ENCODE measurements at regions not wholly inside any gene's neighbourhood (a gene's known extent, or its start where the extent isn't known, plus 50 kb on each side); places are given as distances from the start of the nearest gene placed in this dataset.
A peak's percentile ranks its signal among the peaks of the same experiment; 100 is the strongest.

- Histone ChIP-seq H3K4me2 (ENCODE audit: low read length) (no peak overlapping the region), H3K23ac (ENCODE audit: low read length) (no peak overlapping the region), H2BK120ac (ENCODE audit: insufficient read depth, low read length, poor library complexity) (no peak overlapping the region), H3K79me1 (ENCODE audit: low read length) (no peaks in the 10 kb centered on the region), H4K91ac (ENCODE audit: low read depth, low read length) (no peak overlapping the region), H4K8ac (ENCODE audit: low read depth, low read length) (no peak overlapping the region), H2BK12ac (ENCODE audit: low read length) (no peak overlapping the region), H3K9me3 (ENCODE audit: insufficient read depth, low read depth, low read length) (peaks cover 1% of the 10 kb centered on the region), H2BK5ac (ENCODE audit: low read depth, low read length, poor library complexity) (no peak overlapping the region), H3K14ac (ENCODE audit: low read length) (no peak overlapping the region), H3K36me3 (ENCODE audit: control insufficient read depth in 1 of 2, insufficient read depth in 2 of 2, low read length in 2 of 2) (no peaks in the 10 kb centered on the region), H3K18ac (ENCODE audit: low read length) (no peak overlapping the region), H2AK5ac (ENCODE audit: low read length) (no peak overlapping the region), H3K4me3 (ENCODE audit: low read depth, low read length) (no peak overlapping the region), H2AFZ (ENCODE audit: insufficient read depth, low read length, poor library complexity) (no peak overlapping the region), H3K4ac (ENCODE audit: low read depth, low read length) (no peak overlapping the region), H4K12ac (ENCODE audit: low read depth, low read length) (no peak overlapping the region), H3K9ac (ENCODE audit: low read length) (no peak overlapping the region), H3K79me2 (ENCODE audit: control insufficient read depth, insufficient read depth, low read length, poor library complexity) (no peaks in the 10 kb centered on the region), H3K27ac (ENCODE audit: low read depth, low read length) (no peak overlapping the region), H3K27me3 (ENCODE audit: insufficient read depth, low read length) (no peaks in the 10 kb centered on the region), H3K4me1 (ENCODE audit: control insufficient read depth in 1 of 2, insufficient read depth in 2 of 2, low read length in 2 of 2) (no peaks in the 10 kb centered on the region)
- WGBS (ENCODE audit: extremely low coverage, insufficient coverage, insufficient read length), result no CpG with 5 or more reads among the region's 3 CpGs
- DNase-seq, result no peak
Measured at GRCh38 chr11:112817376-112817775, 143.8 kb upstream of the NCAM1 start.

GRCh38 chr11:112822478-112823274, 138.5 kb upstream of the NCAM1 start:
- no peak overlapping the region for H4K8ac ChIP-seq (ENCODE audit: low read depth, low read length)
- H3K23ac ChIP-seq (ENCODE audit: low read length), result no peak overlapping the region
- H3K4me1 ChIP-seq (ENCODE audit: control insufficient read depth in 1 of 2, insufficient read depth in 2 of 2, low read length in 2 of 2), result no peaks in the 10 kb centered on the region
- H3K4me3 ChIP-seq (ENCODE audit: low read depth, low read length), result no peak overlapping the region
- H2BK12ac ChIP-seq (ENCODE audit: low read length), result no peak overlapping the region
- no peaks in the 10 kb centered on the region for H3K27me3 ChIP-seq (ENCODE audit: insufficient read depth, low read length)
- H3K4ac ChIP-seq (ENCODE audit: low read depth, low read length), result no peak overlapping the region
- no peak overlapping the region for H4K91ac ChIP-seq (ENCODE audit: low read depth, low read length)
- DNase-seq, result no peak
- WGBS (ENCODE audit: extremely low coverage, insufficient coverage, insufficient read length), result no CpG with 5 or more reads among the region's 3 CpGs
- no peak overlapping the region for H3K9ac ChIP-seq (ENCODE audit: low read length)
- no peaks in the 10 kb centered on the region for H3K9me3 ChIP-seq (ENCODE audit: insufficient read depth, low read depth, low read length)
- H3K27ac ChIP-seq (ENCODE audit: low read depth, low read length), result no peak overlapping the region
- no peaks in the 10 kb centered on the region for H3K36me3 ChIP-seq (ENCODE audit: control insufficient read depth in 1 of 2, insufficient read depth in 2 of 2, low read length in 2 of 2)
- H2BK120ac ChIP-seq (ENCODE audit: insufficient read depth, low read length, poor library complexity), result no peak overlapping the region
- no peak overlapping the region for H3K4me2 ChIP-seq (ENCODE audit: low read length)
- no peak overlapping the region for H4K12ac ChIP-seq (ENCODE audit: low read depth, low read length)
- no peaks in the 10 kb centered on the region for H3K79me1 ChIP-seq (ENCODE audit: low read length)
- H2AFZ ChIP-seq (ENCODE audit: insufficient read depth, low read length, poor library complexity), result no peak overlapping the region
- no peaks in the 10 kb centered on the region for H3K79me2 ChIP-seq (ENCODE audit: control insufficient read depth, insufficient read depth, low read length, poor library complexity)
- H3K14ac ChIP-seq (ENCODE audit: low read length), result no peak overlapping the region
- H2BK5ac ChIP-seq (ENCODE audit: low read depth, low read length, poor library complexity), result no peak overlapping the region
- no peak overlapping the region for H2AK5ac ChIP-seq (ENCODE audit: low read length)
- no peak overlapping the region for H3K18ac ChIP-seq (ENCODE audit: low read length)

- H3K27ac ChIP-seq (ENCODE audit: low read depth, low read length), result no peak overlapping the region
- H3K79me2 ChIP-seq (ENCODE audit: control insufficient read depth, insufficient read depth, low read length, poor library complexity), result no peaks in the 10 kb centered on the region
- no peak overlapping the region for H3K4me2 ChIP-seq (ENCODE audit: low read length)
- no peak overlapping the region for H2BK120ac ChIP-seq (ENCODE audit: insufficient read depth, low read length, poor library complexity)
- no peak overlapping the region for H4K8ac ChIP-seq (ENCODE audit: low read depth, low read length)
- WGBS (ENCODE audit: extremely low coverage, insufficient coverage, insufficient read length), result no CpG with 5 or more reads among the region's 3 CpGs
- H3K23ac ChIP-seq (ENCODE audit: low read length), result no peak overlapping the region
- H3K4ac ChIP-seq (ENCODE audit: low read depth, low read length), result no peak overlapping the region
- peak; percentile 34 to 56 for DNase-seq
- H3K9ac ChIP-seq (ENCODE audit: low read length), result no peak overlapping the region
- no peak overlapping the region for H3K18ac ChIP-seq (ENCODE audit: low read length)
- H4K12ac ChIP-seq (ENCODE audit: low read depth, low read length), result no peak overlapping the region
- H3K27me3 ChIP-seq (ENCODE audit: insufficient read depth, low read length), result no peaks in the 10 kb centered on the region
- H4K91ac ChIP-seq (ENCODE audit: low read depth, low read length), result no peak overlapping the region
- no peak overlapping the region for H3K14ac ChIP-seq (ENCODE audit: low read length)
- no peak overlapping the region for H2BK5ac ChIP-seq (ENCODE audit: low read depth, low read length, poor library complexity)
- no peaks in the 10 kb centered on the region for H3K4me1 ChIP-seq (ENCODE audit: control insufficient read depth in 1 of 2, insufficient read depth in 2 of 2, low read length in 2 of 2)
- no peak overlapping the region for H2BK12ac ChIP-seq (ENCODE audit: low read length)
- peaks cover 2% of the 10 kb centered on the region for H3K9me3 ChIP-seq (ENCODE audit: insufficient read depth, low read depth, low read length)
- H3K4me3 ChIP-seq (ENCODE audit: low read depth, low read length), result no peak overlapping the region
- H3K36me3 ChIP-seq (ENCODE audit: control insufficient read depth in 1 of 2, insufficient read depth in 2 of 2, low read length in 2 of 2), result no peaks in the 10 kb centered on the region
- no peak overlapping the region for H2AK5ac ChIP-seq (ENCODE audit: low read length)
- no peak overlapping the region for H2AFZ ChIP-seq (ENCODE audit: insufficient read depth, low read length, poor library complexity)
- H3K79me1 ChIP-seq (ENCODE audit: low read length), result no peaks in the 10 kb centered on the region
Measured at GRCh38 chr11:112826026-112826425, 135.2 kb upstream of the NCAM1 start.

GRCh38 chr11:112826788-112827187, 134.4 kb upstream of the NCAM1 start:
- Histone ChIP-seq H3K79me1 (ENCODE audit: low read length) (no peaks in the 10 kb centered on the region), H3K4me1 (ENCODE audit: control insufficient read depth in 1 of 2, insufficient read depth in 2 of 2, low read length in 2 of 2) (no peaks in the 10 kb centered on the region), H3K9ac (ENCODE audit: low read length) (no peak overlapping the region), H4K91ac (ENCODE audit: low read depth, low read length) (no peak overlapping the region), H2BK5ac (ENCODE audit: low read depth, low read length, poor library complexity) (no peak overlapping the region), H3K18ac (ENCODE audit: low read length) (no peak overlapping the region), H3K9me3 (ENCODE audit: insufficient read depth, low read depth, low read length) (peaks cover 2% of the 10 kb centered on the region), H4K12ac (ENCODE audit: low read depth, low read length) (no peak overlapping the region), H3K79me2 (ENCODE audit: control insufficient read depth, insufficient read depth, low read length, poor library complexity) (no peaks in the 10 kb centered on the region), H3K27me3 (ENCODE audit: insufficient read depth, low read length) (no peaks in the 10 kb centered on the region), H2BK120ac (ENCODE audit: insufficient read depth, low read length, poor library complexity) (no peak overlapping the region), H3K4me2 (ENCODE audit: low read length) (no peak overlapping the region), H2AFZ (ENCODE audit: insufficient read depth, low read length, poor library complexity) (no peak overlapping the region), H3K27ac (ENCODE audit: low read depth, low read length) (no peak overlapping the region), H3K14ac (ENCODE audit: low read length) (no peak overlapping the region), H2BK12ac (ENCODE audit: low read length) (no peak overlapping the region), H3K23ac (ENCODE audit: low read length) (no peak overlapping the region), H4K8ac (ENCODE audit: low read depth, low read length) (no peak overlapping the region), H3K36me3 (ENCODE audit: control insufficient read depth in 1 of 2, insufficient read depth in 2 of 2, low read length in 2 of 2) (no peaks in the 10 kb centered on the region), H3K4me3 (ENCODE audit: low read depth, low read length) (no peak overlapping the region), H2AK5ac (ENCODE audit: low read length) (no peak overlapping the region), H3K4ac (ENCODE audit: low read depth, low read length) (no peak overlapping the region)
- no peak for DNase-seq
- WGBS (ENCODE audit: extremely low coverage, insufficient coverage, insufficient read length), result no CpG with 5 or more reads among the region's 1 CpG

Measured in trophoblast cell (in vitro differentiated cells and primary cell).